ENCODE measurements at regions not wholly inside any gene's neighbourhood (a gene's known extent, or its start where the extent isn't known, plus 50 kb on each side); places are given as distances from the start of the nearest gene placed in this dataset.

- Histone ChIP-seq H3K9me3 (ENCODE audit: insufficient read depth, low read depth, low read length) (peaks cover 1% of the 10 kb centered on the region), H3K27ac (ENCODE audit: low read depth, low read length) (no peak overlapping the region), H4K12ac (ENCODE audit: low read depth, low read length) (no peak overlapping the region), H3K27me3 (ENCODE audit: insufficient read depth, low read length) (no peaks in the 10 kb centered on the region), H3K14ac (ENCODE audit: low read length) (no peak overlapping the region), H3K18ac (ENCODE audit: low read length) (no peak overlapping the region), H3K23ac (ENCODE audit: low read length) (no peak overlapping the region), H2AK5ac (ENCODE audit: low read length) (no peak overlapping the region), H3K36me3 (ENCODE audit: control insufficient read depth in 1 of 2, insufficient read depth in 2 of 2, low read length in 2 of 2) (no peaks in the 10 kb centered on the region), H4K91ac (ENCODE audit: low read depth, low read length) (no peak overlapping the region), H3K79me2 (ENCODE audit: control insufficient read depth, insufficient read depth, low read length, poor library complexity) (no peaks in the 10 kb centered on the region), H4K8ac (ENCODE audit: low read depth, low read length) (no peak overlapping the region), H3K9ac (ENCODE audit: low read length) (no peak overlapping the region), H3K4me2 (ENCODE audit: low read length) (no peak overlapping the region), H3K4me3 (ENCODE audit: low read depth, low read length) (no peak overlapping the region), H3K4me1 (ENCODE audit: control insufficient read depth in 1 of 2, insufficient read depth in 2 of 2, low read length in 2 of 2) (no peaks in the 10 kb centered on the region), H3K4ac (ENCODE audit: low read depth, low read length) (no peak overlapping the region), H2BK120ac (ENCODE audit: insufficient read depth, low read length, poor library complexity) (no peak overlapping the region), H2BK12ac (ENCODE audit: low read length) (no peak overlapping the region), H2BK5ac (ENCODE audit: low read depth, low read length, poor library complexity) (no peak overlapping the region), H3K79me1 (ENCODE audit: low read length) (no peaks in the 10 kb centered on the region), H2AFZ (ENCODE audit: insufficient read depth, low read length, poor library complexity) (no peak overlapping the region)
- WGBS (ENCODE audit: extremely low coverage, insufficient coverage, insufficient read length), result no CpG with 5 or more reads among the region's 4 CpGs
- no peak for DNase-seq
These were observed 888.5 kb downstream of the ADGRL2 start for GRCh38 chr1:82689217-82689616.

DNA sequence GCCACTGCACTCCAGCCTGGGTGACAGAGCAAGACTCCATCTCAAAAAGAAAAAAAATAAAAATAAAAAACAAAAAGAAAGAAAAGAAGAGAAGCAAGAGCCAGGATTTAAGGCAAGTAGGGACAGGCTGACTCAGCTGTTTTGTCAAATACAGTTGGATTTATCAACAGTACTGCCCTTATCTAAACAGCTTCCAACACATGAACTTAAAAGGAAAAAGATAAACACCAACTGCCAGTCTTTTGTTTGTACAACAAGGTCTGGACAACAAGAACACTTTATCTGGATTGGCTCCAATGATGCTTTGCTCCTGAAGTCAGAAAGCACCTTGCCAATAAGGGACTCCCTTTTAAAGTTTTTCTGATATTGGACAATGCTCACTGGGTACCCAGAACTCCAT, 886.0 kb downstream of the ADGRL2 start:
- Histone ChIP-seq H4K8ac (ENCODE audit: low read depth, low read length) (no peak overlapping the region), H3K14ac (ENCODE audit: low read length) (no peak overlapping the region), H3K4me1 (ENCODE audit: control insufficient read depth in 1 of 2, insufficient read depth in 2 of 2, low read length in 2 of 2) (no peaks in the 10 kb centered on the region), H3K9ac (ENCODE audit: low read length) (no peak overlapping the region), H3K36me3 (ENCODE audit: control insufficient read depth in 1 of 2, insufficient read depth in 2 of 2, low read length in 2 of 2) (no peaks in the 10 kb centered on the region), H3K27ac (ENCODE audit: low read depth, low read length) (no peak overlapping the region), H3K4me3 (ENCODE audit: low read depth, low read length) (no peak overlapping the region), H2AK5ac (ENCODE audit: low read length) (no peak overlapping the region), H3K27me3 (ENCODE audit: insufficient read depth, low read length) (no peaks in the 10 kb centered on the region), H4K91ac (ENCODE audit: low read depth, low read length) (no peak overlapping the region), H4K12ac (ENCODE audit: low read depth, low read length) (no peak overlapping the region), H3K79me2 (ENCODE audit: control insufficient read depth, insufficient read depth, low read length, poor library complexity) (no peaks in the 10 kb centered on the region), H2BK12ac (ENCODE audit: low read length) (no peak overlapping the region), H3K18ac (ENCODE audit: low read length) (no peak overlapping the region), H2BK5ac (ENCODE audit: low read depth, low read length, poor library complexity) (no peak overlapping the region), H3K4ac (ENCODE audit: low read depth, low read length) (no peak overlapping the region), H2BK120ac (ENCODE audit: insufficient read depth, low read length, poor library complexity) (no peak overlapping the region), H3K79me1 (ENCODE audit: low read length) (no peaks in the 10 kb centered on the region), H3K9me3 (ENCODE audit: insufficient read depth, low read depth, low read length) (peaks cover 1% of the 10 kb centered on the region), H3K4me2 (ENCODE audit: low read length) (no peak overlapping the region), H3K23ac (ENCODE audit: low read length) (no peak overlapping the region), H2AFZ (ENCODE audit: insufficient read depth, low read length, poor library complexity) (no peak overlapping the region)
- DNase-seq, result no peak

DNA sequence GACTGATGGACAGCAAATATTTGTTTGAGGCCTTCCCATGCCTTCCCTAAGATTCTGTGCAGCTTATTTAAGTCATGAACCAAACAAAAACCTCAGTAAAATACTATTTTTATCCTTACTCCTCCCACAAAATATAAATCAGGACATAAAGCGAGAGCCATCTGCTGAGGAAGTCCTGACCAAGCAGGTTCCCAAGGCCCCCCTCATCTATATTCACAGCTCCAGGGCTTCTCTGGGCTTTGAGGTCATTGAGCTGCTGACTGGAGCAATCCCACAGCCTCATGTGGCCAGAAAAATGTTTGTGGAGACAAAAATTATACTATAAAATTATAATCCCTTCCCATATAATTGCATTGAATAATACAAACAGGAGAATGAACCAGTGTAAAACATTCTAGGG, 846.2 kb downstream of the ADGRL2 start:
- Histone ChIP-seq H2BK12ac (ENCODE audit: low read length) (no peak overlapping the region), H2AFZ (ENCODE audit: insufficient read depth, low read length, poor library complexity) (no peak overlapping the region), H4K8ac (ENCODE audit: low read depth, low read length) (no peak overlapping the region), H3K79me2 (ENCODE audit: control insufficient read depth, insufficient read depth, low read length, poor library complexity) (no peaks in the 10 kb centered on the region), H3K79me1 (ENCODE audit: low read length) (no peaks in the 10 kb centered on the region), H3K4me2 (ENCODE audit: low read length) (no peak overlapping the region), H4K91ac (ENCODE audit: low read depth, low read length) (no peak overlapping the region), H3K4me3 (ENCODE audit: low read depth, low read length) (no peak overlapping the region), H3K4me1 (ENCODE audit: control insufficient read depth in 1 of 2, insufficient read depth in 2 of 2, low read length in 2 of 2) (no peaks in the 10 kb centered on the region), H3K9me3 (ENCODE audit: insufficient read depth, low read depth, low read length) (no peaks in the 10 kb centered on the region), H4K12ac (ENCODE audit: low read depth, low read length) (no peak overlapping the region), H2AK5ac (ENCODE audit: low read length) (no peak overlapping the region), H3K4ac (ENCODE audit: low read depth, low read length) (no peak overlapping the region), H3K23ac (ENCODE audit: low read length) (no peak overlapping the region), H2BK5ac (ENCODE audit: low read depth, low read length, poor library complexity) (no peak overlapping the region), H3K36me3 (ENCODE audit: control insufficient read depth in 1 of 2, insufficient read depth in 2 of 2, low read length in 2 of 2) (no peaks in the 10 kb centered on the region), H3K27me3 (ENCODE audit: insufficient read depth, low read length) (no peaks in the 10 kb centered on the region), H3K9ac (ENCODE audit: low read length) (no peak overlapping the region), H3K18ac (ENCODE audit: low read length) (no peak overlapping the region), H2BK120ac (ENCODE audit: insufficient read depth, low read length, poor library complexity) (no peak overlapping the region), H3K14ac (ENCODE audit: low read length) (no peak overlapping the region), H3K27ac (ENCODE audit: low read depth, low read length) (no peak overlapping the region)
- DNase-seq, result no peak
- no CpG with 5 or more reads among the region's 1 CpG for WGBS (ENCODE audit: extremely low coverage, insufficient coverage, insufficient read length)

DNA sequence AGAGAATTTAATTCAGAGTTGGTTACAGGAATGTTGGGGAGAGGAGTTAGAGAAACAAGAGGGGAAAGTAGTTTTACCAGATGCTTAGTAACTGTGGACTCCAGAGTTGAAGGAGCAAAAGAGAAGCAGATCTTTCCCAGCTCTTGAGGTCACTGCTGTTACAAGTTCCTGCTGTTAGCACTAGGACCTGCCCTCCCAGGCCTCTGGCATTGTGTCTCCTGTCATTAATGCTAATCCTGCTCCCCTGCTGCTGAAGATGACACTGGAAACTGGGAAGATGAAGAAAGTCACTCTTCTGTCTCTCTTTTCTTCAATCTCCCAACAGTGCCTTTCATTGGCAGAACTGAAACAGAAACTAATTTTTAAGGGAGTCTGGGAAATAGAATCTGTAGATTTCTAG, 845.6 kb downstream of the ADGRL2 start:
- Histone ChIP-seq H2AK5ac (ENCODE audit: low read length) (no peak overlapping the region), H2AFZ (ENCODE audit: insufficient read depth, low read length, poor library complexity) (no peak overlapping the region), H4K91ac (ENCODE audit: low read depth, low read length) (no peak overlapping the region), H3K4me2 (ENCODE audit: low read length) (no peak overlapping the region), H3K27me3 (ENCODE audit: insufficient read depth, low read length) (no peaks in the 10 kb centered on the region), H2BK120ac (ENCODE audit: insufficient read depth, low read length, poor library complexity) (no peak overlapping the region), H3K9me3 (ENCODE audit: insufficient read depth, low read depth, low read length) (no peaks in the 10 kb centered on the region), H2BK5ac (ENCODE audit: low read depth, low read length, poor library complexity) (no peak overlapping the region), H4K8ac (ENCODE audit: low read depth, low read length) (no peak overlapping the region), H3K23ac (ENCODE audit: low read length) (no peak overlapping the region), H3K18ac (ENCODE audit: low read length) (no peak overlapping the region), H3K36me3 (ENCODE audit: control insufficient read depth in 1 of 2, insufficient read depth in 2 of 2, low read length in 2 of 2) (no peaks in the 10 kb centered on the region), H3K4me3 (ENCODE audit: low read depth, low read length) (no peak overlapping the region), H3K79me1 (ENCODE audit: low read length) (no peaks in the 10 kb centered on the region), H3K9ac (ENCODE audit: low read length) (no peak overlapping the region), H3K14ac (ENCODE audit: low read length) (no peak overlapping the region), H3K79me2 (ENCODE audit: control insufficient read depth, insufficient read depth, low read length, poor library complexity) (no peaks in the 10 kb centered on the region), H3K4me1 (ENCODE audit: control insufficient read depth in 1 of 2, insufficient read depth in 2 of 2, low read length in 2 of 2) (no peaks in the 10 kb centered on the region), H4K12ac (ENCODE audit: low read depth, low read length) (no peak overlapping the region), H3K27ac (ENCODE audit: low read depth, low read length) (no peak overlapping the region), H2BK12ac (ENCODE audit: low read length) (no peak overlapping the region), H3K4ac (ENCODE audit: low read depth, low read length) (no peak overlapping the region)
- no peak for DNase-seq
